Ascending aorta (tissue), 2 donors: ENCODE measurements at regions not wholly inside any gene's neighbourhood (a gene's known extent, or its start where the extent isn't known, plus 50 kb on each side); places are given as distances from the start of the nearest gene placed in this dataset.

Experiments
- DNase-seq, 2 donors: peaks; one replicate each; pipeline ENCODE4 v3.0.0-alpha.2; 2019; ENCODE audit warnings: low spot score in 2 of 2
- H3K27ac ChIP-seq, 2 donors: fragments of 200-600 bp; sonication (generic); one replicate each; pipeline ENCODE4 v1.5.1; 2016 to 2017; ENCODE audit warnings: mild to moderate bottlenecking in 1 of 2
- H3K27me3 ChIP-seq: fragments of 200-600 bp; sonication (generic); one replicate; pipeline ENCODE4 v1.5.1; 2017
- H3K36me3 ChIP-seq, 2 donors: fragments of 200-600 bp; sonication (generic); one replicate each; pipeline ENCODE4 v1.5.1; 2016
- H3K4me1 ChIP-seq, 2 donors: fragments of 200-600 bp; sonication (generic); one replicate each; pipeline ENCODE4 v1.5.1; 2016 to 2017; ENCODE audit warnings: mild to moderate bottlenecking in 1 of 2
- H3K4me3 ChIP-seq, 2 donors: fragments of 200-600 bp; sonication (generic); one replicate each; pipeline ENCODE4 v1.5.1; 2016 to 2017; ENCODE audit warnings: mild to moderate bottlenecking in 1 of 2
- H3K9me3 ChIP-seq, 2 donors: fragments of 200-600 bp; sonication (generic); one replicate each; pipeline ENCODE4 v1.5.1; 2016
- intact Hi-C: fragments of 100-400 bp; cut with DNase I; formaldehyde crosslinking; loops from one replicate; pipeline ENCODE4 v1.15.1; 2023
- TF ChIP-seq, protein P1 (sequence below), 3 experiments: fragments of 200-600 bp in 2 of 3; fragments of 450-650 bp in 1 of 3; sonication (generic) in 2 of 3; IDR thresholded peaks; one replicate each; pipeline ENCODE4 v1.5.1; 2016 to 2019; ENCODE audit warnings: antibody characterized with exemption in 3 of 3, mild to moderate bottlenecking in 1 of 3, moderate library complexity in 1 of 3

DNA sequence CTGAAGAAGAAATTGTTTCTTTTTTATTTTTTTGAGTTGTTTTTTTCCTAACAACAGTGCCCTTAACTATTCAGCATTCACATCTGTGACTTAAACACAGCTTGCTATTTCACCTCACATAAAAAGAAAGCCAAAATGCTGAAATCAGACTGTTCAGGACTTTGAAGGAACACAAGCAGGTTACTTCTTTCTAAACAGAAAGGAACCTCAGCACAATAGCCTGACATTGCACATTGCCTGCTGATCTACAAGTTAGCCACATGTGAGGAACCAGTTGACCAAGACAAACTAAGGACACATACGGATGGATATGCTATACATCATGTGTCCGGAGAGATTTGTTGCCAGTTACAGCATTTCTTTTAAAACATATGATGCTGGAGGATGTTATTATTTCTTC is 331.1 kb downstream of the FSIP2 start:
- Histone ChIP-seq H3K9me3 (no peaks in the 10 kb centered on the region), H3K4me1 (no peaks in the 10 kb centered on the region), H3K4me3 (no peak overlapping the region), H3K27ac (no peak overlapping the region), H3K36me3 (no peaks in the 10 kb centered on the region), H3K27me3 (no peaks in the 10 kb centered on the region)
- intact Hi-C loops: no loop called here
- DNase-seq: no peak
- TF ChIP-seq, protein P1, sequence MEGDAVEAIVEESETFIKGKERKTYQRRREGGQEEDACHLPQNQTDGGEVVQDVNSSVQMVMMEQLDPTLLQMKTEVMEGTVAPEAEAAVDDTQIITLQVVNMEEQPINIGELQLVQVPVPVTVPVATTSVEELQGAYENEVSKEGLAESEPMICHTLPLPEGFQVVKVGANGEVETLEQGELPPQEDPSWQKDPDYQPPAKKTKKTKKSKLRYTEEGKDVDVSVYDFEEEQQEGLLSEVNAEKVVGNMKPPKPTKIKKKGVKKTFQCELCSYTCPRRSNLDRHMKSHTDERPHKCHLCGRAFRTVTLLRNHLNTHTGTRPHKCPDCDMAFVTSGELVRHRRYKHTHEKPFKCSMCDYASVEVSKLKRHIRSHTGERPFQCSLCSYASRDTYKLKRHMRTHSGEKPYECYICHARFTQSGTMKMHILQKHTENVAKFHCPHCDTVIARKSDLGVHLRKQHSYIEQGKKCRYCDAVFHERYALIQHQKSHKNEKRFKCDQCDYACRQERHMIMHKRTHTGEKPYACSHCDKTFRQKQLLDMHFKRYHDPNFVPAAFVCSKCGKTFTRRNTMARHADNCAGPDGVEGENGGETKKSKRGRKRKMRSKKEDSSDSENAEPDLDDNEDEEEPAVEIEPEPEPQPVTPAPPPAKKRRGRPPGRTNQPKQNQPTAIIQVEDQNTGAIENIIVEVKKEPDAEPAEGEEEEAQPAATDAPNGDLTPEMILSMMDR (IDR thresholded peaks at IDR 0.05): no peak

DNA sequence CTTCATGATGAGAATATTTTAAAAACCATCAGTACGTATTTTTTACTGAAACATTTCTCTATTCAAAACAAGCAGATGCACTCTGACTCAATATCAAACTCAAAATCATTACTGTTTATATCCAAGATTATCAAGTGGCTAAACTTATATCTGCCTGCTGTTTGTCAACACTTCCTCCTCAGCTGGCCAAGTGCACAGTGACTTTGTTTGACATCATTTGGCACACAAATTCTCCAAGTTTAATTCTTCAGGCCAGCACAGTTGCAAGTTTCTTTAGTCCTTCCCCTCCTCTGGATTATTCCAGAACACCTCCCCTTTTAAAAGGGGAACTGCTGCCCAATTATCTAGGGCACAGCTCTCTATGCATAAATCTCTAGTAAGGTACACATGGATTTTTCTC is 346.6 kb downstream of the FSIP2 start:
- DNase-seq: no peak
- Histone ChIP-seq H3K9me3 (peaks cover 0 to 2% of the 10 kb centered on the region in 2 donors), H3K36me3 (no peaks in the 10 kb centered on the region), H3K27ac (no peak overlapping the region), H3K4me3 (no peak overlapping the region), H3K4me1 (no peaks in the 10 kb centered on the region), H3K27me3 (no peaks in the 10 kb centered on the region)
- intact Hi-C loops: no loop called here
- TF ChIP-seq, protein P1 (IDR thresholded peaks at IDR 0.05): no peak

DNA sequence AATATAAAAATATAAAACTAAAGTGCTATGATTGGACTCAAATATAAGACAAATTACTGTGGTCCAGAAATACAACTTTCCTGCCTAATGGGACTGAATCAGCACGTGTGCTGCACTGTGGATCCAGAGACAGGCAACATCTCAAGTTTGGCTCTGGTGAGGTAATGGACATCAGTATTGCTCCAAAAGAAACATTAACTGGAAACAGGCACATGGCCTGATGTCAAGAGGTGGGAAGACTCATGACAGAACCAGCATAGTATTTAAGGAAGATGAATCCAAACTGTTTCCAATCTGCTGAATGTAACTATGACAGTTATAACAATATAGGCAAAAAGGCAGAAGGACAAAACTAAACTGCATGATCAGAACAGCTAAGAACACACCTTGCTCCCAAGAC is 354.6 kb downstream of the FSIP2 start:
- H3K36me3 ChIP-seq: no peaks in the 10 kb centered on the region
- no peaks in the 10 kb centered on the region for H3K4me1 ChIP-seq
- intact Hi-C loops: no loop called here

DNA sequence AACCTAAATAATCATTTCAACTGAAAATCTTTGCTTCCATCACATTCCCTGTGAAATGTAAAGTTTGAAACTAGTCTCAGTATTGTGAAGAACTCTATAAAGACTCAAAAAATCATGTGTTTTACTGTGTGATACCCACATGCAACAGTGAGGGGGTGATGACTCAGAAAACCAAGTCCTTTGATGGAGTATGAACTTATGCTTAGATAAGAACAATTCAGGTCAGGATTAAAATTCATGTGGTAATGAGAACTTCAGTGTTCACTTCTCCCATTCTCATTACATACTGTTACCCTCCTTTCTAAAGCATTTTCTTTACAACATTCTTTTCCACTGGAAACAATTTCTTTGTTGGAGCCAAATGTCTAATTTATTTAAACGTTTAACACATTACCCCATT is 360.2 kb downstream of the FSIP2 start:
- TF ChIP-seq, protein P1 (IDR thresholded peaks at IDR 0.05): no peak
- no peaks in the 10 kb centered on the region for H3K4me1 ChIP-seq
- DNase-seq: no peak
- intact Hi-C loops: no loop called here
- H3K27me3 ChIP-seq: no peaks in the 10 kb centered on the region
- no peaks in the 10 kb centered on the region for H3K9me3 ChIP-seq
- no peak overlapping the region for H3K27ac ChIP-seq
- H3K4me3 ChIP-seq: no peak overlapping the region
- no peaks in the 10 kb centered on the region for H3K36me3 ChIP-seq

More for the DNA sequence above, 354.6 kb downstream of the FSIP2 start:
- no peaks in the 10 kb centered on the region for H3K27me3 ChIP-seq
- H3K9me3 ChIP-seq: no peaks in the 10 kb centered on the region
- H3K27ac ChIP-seq: no peak overlapping the region
- DNase-seq: no peak
- TF ChIP-seq, protein P1 (IDR thresholded peaks at IDR 0.05): no peak
- H3K4me3 ChIP-seq: no peak overlapping the region

DNA sequence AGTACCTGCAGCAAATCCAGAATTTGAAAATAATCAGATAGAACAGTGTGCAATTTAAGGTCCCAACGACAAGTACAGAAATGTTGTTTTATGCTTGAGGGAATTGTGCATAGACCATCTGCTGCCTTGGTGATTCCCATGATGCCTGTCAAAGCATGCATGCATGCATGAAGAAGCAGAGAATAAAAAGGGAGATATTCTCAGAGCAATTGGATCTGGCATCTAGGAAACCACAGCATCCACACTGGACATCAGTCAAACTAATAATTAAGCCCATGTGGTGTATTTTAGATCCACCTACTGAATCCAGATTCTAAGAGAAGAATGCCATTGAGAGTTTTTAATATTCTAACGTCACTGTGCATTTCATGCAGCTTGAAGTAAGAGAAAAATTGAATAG is 361.2 kb downstream of the FSIP2 start:
- no peak overlapping the region for H3K27ac ChIP-seq
- no peak overlapping the region for H3K4me3 ChIP-seq
- no peaks in the 10 kb centered on the region for H3K27me3 ChIP-seq
- H3K4me1 ChIP-seq: no peaks in the 10 kb centered on the region
- TF ChIP-seq, protein P1 (IDR thresholded peaks at IDR 0.05): no peak
- H3K9me3 ChIP-seq: no peaks in the 10 kb centered on the region
- intact Hi-C loops: no loop called here
- H3K36me3 ChIP-seq: no peaks in the 10 kb centered on the region
- DNase-seq: no peak

DNA sequence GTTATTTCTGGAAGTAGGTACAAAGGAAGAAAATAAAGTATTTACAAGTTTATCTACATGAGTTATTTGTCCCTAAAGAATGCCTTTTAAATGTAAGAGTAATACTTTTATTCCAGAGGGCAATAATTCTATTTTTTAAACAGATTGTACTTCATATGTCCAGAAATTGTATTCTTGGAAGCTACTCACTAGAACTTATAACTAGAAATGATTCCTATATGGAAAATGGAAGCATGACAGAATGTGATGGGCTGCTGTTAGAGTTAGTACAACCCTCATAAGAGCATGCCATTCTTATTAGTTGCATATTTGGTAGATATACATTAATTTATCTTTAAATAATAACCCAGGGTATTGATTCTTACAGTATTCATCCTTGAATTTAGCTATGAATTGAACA is 362.0 kb downstream of the FSIP2 start:
- Histone ChIP-seq H3K4me3 (no peak overlapping the region), H3K4me1 (no peaks in the 10 kb centered on the region), H3K36me3 (no peaks in the 10 kb centered on the region), H3K27ac (no peak overlapping the region), H3K27me3 (no peaks in the 10 kb centered on the region), H3K9me3 (no peaks in the 10 kb centered on the region)
- no peak for DNase-seq
- TF ChIP-seq, protein P1 (IDR thresholded peaks at IDR 0.05): no peak
- intact Hi-C loops: no loop called here
